GM12801 (cell line): ENCODE measurements at regions not wholly inside any gene's neighbourhood (a gene's known extent, or its start where the extent isn't known, plus 50 kb on each side); places are given as distances from the start of the nearest gene placed in this dataset.

Experiments
- TF ChIP-seq, protein P1 (sequence below): IDR thresholded peaks from one replicate; pipeline ENCODE4 v1.5.1; 2011; ENCODE audit warnings: control low read depth; ENCODE audit not compliant: insufficient read length; ENCODE audit errors: extremely low read depth

DNA sequence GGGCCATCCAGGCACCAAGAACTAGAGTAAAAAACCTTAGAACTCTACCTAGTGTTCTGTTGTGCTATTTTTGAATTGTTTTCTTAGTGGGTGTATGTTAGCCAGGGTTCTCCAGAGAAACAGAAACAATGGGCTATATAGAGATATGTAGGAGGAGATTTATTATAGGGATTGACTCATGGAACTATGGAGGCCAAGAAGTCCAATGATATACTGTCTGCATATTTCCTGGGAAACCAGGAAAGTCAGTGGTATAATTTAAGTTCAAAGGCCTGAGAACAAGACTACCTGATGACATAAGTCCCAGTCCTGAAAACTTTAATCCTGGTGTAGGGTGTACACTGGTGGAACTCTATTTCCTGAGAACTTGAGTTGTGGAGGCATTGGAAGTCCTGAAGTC, 108.7 kb upstream of the ACVR1 start:
- TF ChIP-seq, protein P1, sequence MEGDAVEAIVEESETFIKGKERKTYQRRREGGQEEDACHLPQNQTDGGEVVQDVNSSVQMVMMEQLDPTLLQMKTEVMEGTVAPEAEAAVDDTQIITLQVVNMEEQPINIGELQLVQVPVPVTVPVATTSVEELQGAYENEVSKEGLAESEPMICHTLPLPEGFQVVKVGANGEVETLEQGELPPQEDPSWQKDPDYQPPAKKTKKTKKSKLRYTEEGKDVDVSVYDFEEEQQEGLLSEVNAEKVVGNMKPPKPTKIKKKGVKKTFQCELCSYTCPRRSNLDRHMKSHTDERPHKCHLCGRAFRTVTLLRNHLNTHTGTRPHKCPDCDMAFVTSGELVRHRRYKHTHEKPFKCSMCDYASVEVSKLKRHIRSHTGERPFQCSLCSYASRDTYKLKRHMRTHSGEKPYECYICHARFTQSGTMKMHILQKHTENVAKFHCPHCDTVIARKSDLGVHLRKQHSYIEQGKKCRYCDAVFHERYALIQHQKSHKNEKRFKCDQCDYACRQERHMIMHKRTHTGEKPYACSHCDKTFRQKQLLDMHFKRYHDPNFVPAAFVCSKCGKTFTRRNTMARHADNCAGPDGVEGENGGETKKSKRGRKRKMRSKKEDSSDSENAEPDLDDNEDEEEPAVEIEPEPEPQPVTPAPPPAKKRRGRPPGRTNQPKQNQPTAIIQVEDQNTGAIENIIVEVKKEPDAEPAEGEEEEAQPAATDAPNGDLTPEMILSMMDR: no peak

DNA sequence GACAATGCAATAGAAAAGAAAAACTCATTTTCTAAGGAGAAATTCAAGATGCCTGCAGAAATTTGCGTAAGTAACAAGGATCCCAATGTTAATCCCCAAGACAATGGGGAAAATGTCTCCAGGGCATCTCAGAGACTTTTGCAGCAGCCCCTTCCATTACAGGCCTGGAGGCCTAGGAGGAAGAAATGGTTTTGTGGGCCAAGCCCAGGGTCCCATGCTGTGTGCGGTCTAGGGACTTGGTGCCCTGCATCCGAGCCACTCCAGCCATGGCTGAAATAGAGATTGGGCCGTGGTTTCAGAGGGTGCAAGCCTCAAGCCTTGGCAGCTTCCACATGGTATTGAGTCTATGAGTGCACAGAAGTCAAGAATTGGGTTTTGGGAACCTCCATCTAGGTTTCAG, 103.9 kb upstream of the ACVR1 start:
- TF ChIP-seq, protein P1: no peak

DNA sequence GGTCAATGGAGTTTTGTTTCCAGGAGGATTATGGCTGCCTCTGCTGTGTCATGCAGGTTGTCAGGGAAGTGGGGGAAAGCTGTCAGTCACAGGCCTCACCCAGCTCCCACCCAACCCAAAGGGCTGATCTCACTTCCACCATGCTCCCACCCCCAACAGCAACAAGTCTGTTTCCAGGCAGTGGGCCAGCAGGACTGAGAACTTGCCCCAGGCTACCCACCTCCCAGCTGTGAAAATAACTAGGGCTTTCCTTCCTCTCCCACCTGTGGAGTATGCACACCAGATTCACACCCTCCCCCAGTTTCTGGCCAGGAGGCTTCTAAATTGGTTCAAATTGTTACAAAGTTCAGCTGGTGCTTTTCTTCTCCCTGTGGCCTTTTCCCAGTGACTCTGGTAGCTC, 95.6 kb upstream of the ACVR1 start:
- TF ChIP-seq, protein P1: no peak

DNA sequence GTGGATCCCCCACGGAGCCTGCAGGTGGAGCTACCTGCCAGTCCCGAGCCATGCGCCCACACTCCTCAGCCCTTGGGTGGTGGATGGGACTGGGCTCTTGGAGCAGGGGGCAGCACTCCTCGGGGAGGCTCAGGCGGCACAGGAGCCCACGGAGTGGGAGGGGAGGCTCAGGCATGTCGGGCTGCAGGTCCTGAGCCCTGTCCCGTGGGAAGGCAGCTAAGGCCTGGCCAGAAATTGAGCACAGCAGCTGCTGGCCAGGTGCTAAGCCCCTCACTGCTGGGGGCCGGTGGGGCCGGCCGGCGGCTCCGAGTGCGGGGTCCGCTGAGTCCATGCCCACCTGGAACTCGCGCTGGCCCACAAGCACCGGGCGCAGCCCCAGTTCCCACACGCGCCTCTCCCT, 91.7 kb upstream of the ACVR1 start:
- TF ChIP-seq, protein P1: no peak

DNA sequence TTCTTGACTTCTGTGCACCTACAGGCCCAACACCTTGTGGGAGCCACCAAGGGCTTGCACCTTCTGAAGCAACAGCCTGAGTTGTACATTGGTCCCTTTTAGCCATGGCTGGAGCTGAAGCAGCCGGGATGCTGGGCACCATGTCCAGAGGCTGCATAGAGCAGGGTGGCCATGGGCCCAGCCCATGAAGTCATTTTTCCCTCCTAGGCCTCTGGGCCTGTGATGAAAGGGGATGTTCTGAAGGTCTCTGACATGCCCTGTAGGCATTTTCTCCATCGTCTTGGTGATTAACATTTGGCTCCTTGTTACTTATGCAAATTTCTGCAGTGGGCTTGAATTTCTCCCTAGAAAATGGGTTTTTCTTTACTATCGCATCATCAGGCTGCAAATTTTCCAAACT, 83.1 kb upstream of the ACVR1 start:
- TF ChIP-seq, protein P1: no peak

DNA sequence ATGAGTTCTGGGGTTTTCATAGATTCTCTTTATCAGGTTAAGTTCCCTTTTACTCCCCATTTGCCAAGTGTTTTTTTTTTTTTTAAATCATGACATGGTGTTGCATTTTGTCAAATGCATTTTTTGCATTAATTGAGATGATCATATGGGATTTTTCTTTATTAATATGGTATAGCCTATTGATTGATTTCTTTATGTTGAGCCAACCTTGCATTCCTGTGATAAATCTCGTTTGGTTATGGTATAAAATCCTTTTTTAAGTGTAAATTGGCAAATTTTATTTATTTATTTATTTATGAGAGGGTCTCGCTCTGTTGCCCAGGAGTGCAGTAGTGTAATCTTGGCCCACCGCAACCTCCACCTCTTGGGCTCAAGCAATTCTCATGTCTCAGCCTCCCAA, 81.5 kb upstream of the ACVR1 start:
- TF ChIP-seq, protein P1: no peak

DNA sequence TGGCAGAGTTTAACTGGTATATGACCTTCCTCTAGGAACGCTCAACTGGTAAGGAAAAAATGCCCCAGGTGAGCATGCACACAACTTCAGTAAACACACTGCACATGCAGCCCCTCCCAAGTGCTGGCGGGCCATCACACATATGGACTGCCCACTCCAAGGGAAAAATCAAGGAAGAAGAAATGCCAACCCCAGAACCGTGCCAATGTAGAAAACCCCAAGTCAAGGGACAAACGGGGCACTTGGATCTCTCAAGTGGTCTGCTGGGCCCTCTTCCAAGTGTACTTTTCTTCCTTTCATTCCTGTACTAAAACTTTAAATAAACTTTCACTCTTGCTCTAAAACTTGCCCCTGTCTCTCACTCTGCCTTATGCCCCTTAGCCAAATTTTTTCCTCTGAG, 76.4 kb upstream of the ACVR1 start:
- TF ChIP-seq, protein P1: no peak

DNA sequence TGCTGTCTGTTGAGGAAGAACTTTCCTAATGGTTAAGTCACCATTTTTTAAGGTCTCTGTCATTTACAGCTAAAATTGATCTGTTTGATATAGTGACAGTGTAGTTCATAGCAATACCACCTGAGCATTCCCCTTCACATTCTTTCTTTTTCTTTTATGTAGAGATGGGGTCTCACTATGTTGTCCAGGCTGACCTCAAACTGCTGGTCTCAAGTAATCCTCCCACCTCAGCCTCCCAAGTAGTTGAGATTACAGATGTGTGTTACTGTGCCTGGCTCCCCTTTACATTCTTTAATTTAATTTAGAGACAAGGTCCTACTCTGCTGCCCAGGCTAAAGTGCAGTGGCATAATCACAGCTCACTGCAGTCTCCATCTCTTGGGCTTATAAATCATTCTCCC, 72.7 kb upstream of the ACVR1 start:
- TF ChIP-seq, protein P1: no peak
